Naive thymus-derived CD8-positive, alpha-beta T cell (primary cell): ENCODE measurements at regions not wholly inside any gene's neighbourhood (a gene's known extent, or its start where the extent isn't known, plus 50 kb on each side); places are given as distances from the start of the nearest gene placed in this dataset.
"Not testable (repeated sequence)": the region's sequence is repeated elsewhere in the genome, so short reads cannot be mapped to it uniquely, and the experiment has no call there.

Experiments used
- ATAC-seq, 2 donors: fragments of 150-1000 bp; cut with Tn5 transposase in 1 of 2; sonication (Bioruptor Pico), chemical (Tn5 transposase) in 1 of 2; 1 replicate in 1 of 2; 2 replicates in 1 of 2; pipeline ENCODE4 v1.10.0; 2021; ENCODE audit warnings: mild to moderate bottlenecking in 2 of 2, moderate library complexity in 2 of 2
- POLR2A ChIA-PET: fragments of 350-600 bp; sonication (Branson Sonifier 250); formaldehyde crosslinking; loops from one replicate; lab custom pipeline; 2021; ENCODE audit warnings: antibody characterized with exemption; lab: Charles Lee
- DNase-seq, 10 donors: peaks; one replicate each; pipeline versions ENCODE4 v3.0.0 to v3.0.0-alpha.2; 2020 to 2022
- H3K27ac Mint-ChIP-seq, 10 donors: one replicate each; pipeline ENCODE4 v1.8.0; 2020 to 2022; ENCODE audit warnings: mild to moderate bottlenecking in 10 of 10, mixed read lengths in 10 of 10, moderate library complexity in 4 of 10, inconsistent platforms in 1 of 10
- H3K27me3 Mint-ChIP-seq, 5 donors: one replicate each; pipeline ENCODE4 v1.8.0; 2021 to 2022; ENCODE audit warnings: mixed read lengths in 5 of 5
- H3K36me3 Mint-ChIP-seq, 3 donors: one replicate each; pipeline ENCODE4 v1.8.0; 2020 to 2022; ENCODE audit warnings: mixed read lengths in 3 of 3, mild to moderate bottlenecking in 2 of 3, inconsistent platforms in 1 of 3
- H3K4me1 Mint-ChIP-seq, 4 donors: one replicate each; pipeline ENCODE4 v1.8.0; 2021 to 2022; ENCODE audit warnings: mixed read lengths in 4 of 4
- H3K4me3 Mint-ChIP-seq, 10 donors: one replicate each; pipeline ENCODE4 v1.8.0; 2020 to 2022; ENCODE audit warnings: mild to moderate bottlenecking in 10 of 10, mixed read lengths in 10 of 10, moderate library complexity in 6 of 10, inconsistent platforms in 1 of 10
- H3K9me3 Mint-ChIP-seq, 9 donors: one replicate each; pipeline ENCODE4 v1.8.0; 2020 to 2022; ENCODE audit warnings: mixed read lengths in 9 of 9, mild to moderate bottlenecking in 3 of 9, inconsistent platforms in 1 of 9, moderate library complexity in 1 of 9

GRCh38 chr3:137820366-137820765, 56.3 kb downstream of the SOX14 start:
- H3K4me1 Mint-ChIP-seq, result no peaks in the 10 kb centered on the region
- no peak for DNase-seq

DNA sequence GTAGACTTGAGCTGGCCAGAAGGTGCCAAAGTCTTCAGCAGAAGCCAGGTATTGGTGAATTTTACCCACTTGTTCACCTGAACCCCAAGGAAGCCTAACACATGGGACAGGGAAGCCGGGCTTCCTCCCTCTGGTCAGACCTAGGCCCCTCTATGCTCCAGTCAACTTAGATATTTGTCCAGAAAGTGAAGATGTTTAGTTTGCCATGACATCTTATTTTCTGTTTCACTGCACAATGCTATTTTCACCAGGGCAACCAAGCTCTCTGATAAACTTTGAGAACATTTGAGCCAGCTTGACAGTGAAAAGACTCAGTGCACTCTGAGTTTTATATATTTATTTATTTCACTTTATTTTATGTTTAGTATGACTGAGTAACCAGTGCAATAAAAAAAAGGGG, 71.0 kb downstream of the SOX14 start:
- DNase-seq, result no peak
- H3K27me3 Mint-ChIP-seq, result peaks cover 0 to 23% (median 6%) of the 10 kb centered on the region in 5 donors
- no peaks in the 10 kb centered on the region for H3K36me3 Mint-ChIP-seq
- POLR2A ChIA-PET, result no interaction called here
- peaks cover 0 to 33% (median 4%) of the 10 kb centered on the region in 9 donors for H3K9me3 Mint-ChIP-seq
- no peak overlapping the region for H3K27ac Mint-ChIP-seq
- H3K4me1 Mint-ChIP-seq, result no peaks in the 10 kb centered on the region
- no peak for ATAC-seq
- H3K4me3 Mint-ChIP-seq, result no peak overlapping the region

More at GRCh38 chr3:137820366-137820765, 56.3 kb downstream of the SOX14 start:
- Mint-ChIP-seq H3K27me3 (peaks cover 4 to 12% (median 7%) of the 10 kb centered on the region in 5 donors), H3K36me3 (no peaks in the 10 kb centered on the region), H3K4me3 (no peak overlapping the region), H3K27ac (no peak overlapping the region), H3K9me3 (peaks cover 0 to 4% (median 0%) of the 10 kb centered on the region in 9 donors)
- ATAC-seq, result no peak
- POLR2A ChIA-PET, result no interaction called here

DNA sequence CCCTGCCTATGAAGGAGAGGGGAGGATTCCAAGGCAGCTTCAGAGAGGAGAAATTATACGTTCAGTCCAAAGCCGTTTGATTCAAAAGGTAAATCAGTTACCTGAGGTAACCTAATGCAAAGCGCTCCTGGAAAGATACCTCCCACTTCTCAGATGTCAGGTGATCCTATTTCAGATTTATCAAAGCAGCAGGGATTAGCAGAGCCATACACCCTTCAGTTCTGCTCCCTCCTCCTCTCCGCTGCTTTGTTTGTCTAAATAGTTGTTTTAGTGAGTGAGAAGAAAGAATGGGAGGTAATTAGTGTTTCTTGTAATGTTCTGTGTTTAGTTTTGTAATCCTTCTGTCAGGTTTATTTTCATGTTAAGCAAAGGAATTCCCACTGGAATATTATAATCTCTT, 81.1 kb downstream of the SOX14 start:
- Mint-ChIP-seq H3K36me3 (no peaks in the 10 kb centered on the region), H3K4me3 (no peak overlapping the region), H3K27ac (no peak overlapping the region), H3K9me3 (peaks cover 0 to 12% (median 0%) of the 10 kb centered on the region in 9 donors), H3K27me3 (peaks cover 7 to 28% (median 14%) of the 10 kb centered on the region in 5 donors), H3K4me1 (no peaks in the 10 kb centered on the region)
- POLR2A ChIA-PET, result no interaction called here
- DNase-seq (no peak), ATAC-seq (no peak)

DNA sequence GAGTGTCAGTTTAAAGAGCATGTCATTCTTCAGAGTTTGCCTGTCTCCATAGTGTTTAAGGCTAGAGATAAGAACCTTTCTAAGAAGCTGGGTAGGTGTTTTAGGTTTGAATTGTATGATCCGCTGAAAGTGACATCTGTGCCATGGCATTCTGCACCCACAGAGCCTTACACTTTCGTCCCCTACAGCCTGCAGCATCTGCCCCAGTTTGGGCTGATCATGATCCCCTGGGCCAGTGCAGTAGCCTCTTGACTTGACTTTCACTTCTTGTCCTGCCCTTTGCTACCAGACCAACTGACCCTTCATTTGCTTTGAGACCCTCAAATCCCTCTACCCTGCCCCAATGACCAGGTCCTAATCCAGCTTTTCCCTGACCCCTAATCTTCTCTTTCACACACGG, 81.6 kb downstream of the SOX14 start:
- H3K36me3 Mint-ChIP-seq, result no peaks in the 10 kb centered on the region
- H3K27ac Mint-ChIP-seq, result no peak overlapping the region
- H3K4me1 Mint-ChIP-seq, result no peaks in the 10 kb centered on the region
- ATAC-seq (no peak), DNase-seq (no peak)
- POLR2A ChIA-PET, result no interaction called here
- no peak overlapping the region for H3K4me3 Mint-ChIP-seq
- H3K27me3 Mint-ChIP-seq, result peaks cover 7 to 28% (median 14%) of the 10 kb centered on the region in 5 donors
- H3K9me3 Mint-ChIP-seq, result peaks cover 0 to 12% (median 0%) of the 10 kb centered on the region in 9 donors

DNA sequence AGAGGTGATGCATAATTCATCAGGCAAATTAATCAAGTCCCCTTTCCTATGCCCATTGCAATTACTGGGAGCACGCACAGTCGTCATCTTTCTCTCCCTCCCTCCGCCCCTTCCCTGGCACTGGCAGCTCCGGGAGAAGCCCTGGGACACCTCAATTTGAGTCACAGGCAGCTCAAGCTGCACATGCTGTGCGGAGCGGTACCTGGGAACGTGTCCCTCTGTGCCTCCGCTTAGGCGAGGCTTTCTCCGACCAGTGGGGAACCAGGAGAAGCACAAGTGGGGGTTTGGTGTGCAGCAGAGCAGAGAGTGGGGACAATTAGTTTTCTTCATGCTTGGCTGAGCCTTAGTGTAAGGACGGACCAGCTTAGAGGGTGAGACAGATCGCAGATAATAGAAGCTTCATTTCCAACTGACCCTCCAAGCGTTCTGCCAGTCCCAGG, 88.3 kb downstream of the SOX14 start:
- peaks cover 0 to 6% (median 0%) of the 10 kb centered on the region in 9 donors for H3K9me3 Mint-ChIP-seq
- no peak for ATAC-seq
- no peak for DNase-seq
- no peaks in the 10 kb centered on the region for H3K36me3 Mint-ChIP-seq
- POLR2A ChIA-PET, result no interaction called here
- H3K27ac Mint-ChIP-seq, result no peak overlapping the region
- H3K4me1 Mint-ChIP-seq, result no peaks in the 10 kb centered on the region
- no peak overlapping the region for H3K4me3 Mint-ChIP-seq
- peaks cover 2 to 29% (median 5%) of the 10 kb centered on the region in 5 donors for H3K27me3 Mint-ChIP-seq

- peak overlapping the region in 1 of 10 donors; percentile 30 for H3K27ac Mint-ChIP-seq
- no peak overlapping the region for H3K4me3 Mint-ChIP-seq
- peaks cover 0 to 6% (median 0%) of the 10 kb centered on the region in 9 donors for H3K9me3 Mint-ChIP-seq
- no peak for ATAC-seq
- DNase-seq, result no peak
- no peaks in the 10 kb centered on the region for H3K36me3 Mint-ChIP-seq
- POLR2A ChIA-PET, result no interaction called here
- peaks cover 0 to 19% (median 2%) of the 10 kb centered on the region in 5 donors for H3K27me3 Mint-ChIP-seq
- no peaks in the 10 kb centered on the region for H3K4me1 Mint-ChIP-seq
Measured at GRCh38 chr3:137854533-137855261, 90.6 kb downstream of the SOX14 start.

DNA sequence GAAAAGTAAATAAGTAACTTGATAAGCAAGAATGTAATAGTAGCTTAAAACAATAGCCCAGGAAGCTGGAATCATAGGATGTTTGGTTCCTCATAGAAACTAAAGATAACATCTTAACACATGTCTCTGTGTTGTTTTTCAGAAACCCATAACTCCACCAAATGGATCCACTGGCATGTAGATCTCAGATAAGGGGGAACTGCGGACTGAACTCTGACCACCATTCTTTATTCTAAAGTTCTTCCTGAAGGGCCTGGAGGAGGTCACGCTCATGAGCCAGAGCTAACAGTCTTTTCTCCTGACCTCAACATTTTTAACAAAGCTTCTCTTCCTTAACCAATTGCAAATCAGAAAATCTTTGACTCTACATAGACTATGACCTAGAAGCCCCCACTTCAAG, 101.9 kb downstream of the SOX14 start:
- Mint-ChIP-seq H3K27me3 (peaks cover 0 to 20% (median 4%) of the 10 kb centered on the region in 5 donors), H3K36me3 (peaks cover 0 to 22% (median 0%) of the 10 kb centered on the region in 3 donors), H3K4me3 (no peak overlapping the region), H3K4me1 (no peaks in the 10 kb centered on the region), H3K9me3 (peaks cover 0 to 30% (median 18%) of the 10 kb centered on the region in 9 donors), H3K27ac (no peak overlapping the region)
- no peak for DNase-seq
- ATAC-seq, result no peak
- POLR2A ChIA-PET, result no interaction called here

- ATAC-seq (no peak), DNase-seq (no peak)
- POLR2A ChIA-PET, result no interaction called here
- Mint-ChIP-seq H3K4me3 (no peak overlapping the region), H3K36me3 (peaks cover 0 to 29% (median 2%) of the 10 kb centered on the region in 3 donors), H3K9me3 (peaks cover 2 to 39% (median 27%) of the 10 kb centered on the region in 9 donors), H3K27me3 (peaks cover 0 to 20% (median 3%) of the 10 kb centered on the region in 5 donors), H3K27ac (no peak overlapping the region), H3K4me1 (no peaks in the 10 kb centered on the region)
Measured at GRCh38 chr3:137866933-137867332, 102.8 kb downstream of the SOX14 start.

GRCh38 chr3:137867611-137868010, 103.5 kb downstream of the SOX14 start:
- H3K4me1 Mint-ChIP-seq, result no peaks in the 10 kb centered on the region
- H3K27ac Mint-ChIP-seq, result no peak overlapping the region
- H3K9me3 Mint-ChIP-seq, result peaks cover 2 to 42% (median 32%) of the 10 kb centered on the region in 9 donors
- H3K27me3 Mint-ChIP-seq, result peaks cover 0 to 15% (median 2%) of the 10 kb centered on the region in 5 donors
- DNase-seq, result no peak
- peaks cover 0 to 29% (median 4%) of the 10 kb centered on the region in 3 donors for H3K36me3 Mint-ChIP-seq
- POLR2A ChIA-PET, result no interaction called here
- H3K4me3 Mint-ChIP-seq, result no peak overlapping the region
- ATAC-seq, result no peak

DNA sequence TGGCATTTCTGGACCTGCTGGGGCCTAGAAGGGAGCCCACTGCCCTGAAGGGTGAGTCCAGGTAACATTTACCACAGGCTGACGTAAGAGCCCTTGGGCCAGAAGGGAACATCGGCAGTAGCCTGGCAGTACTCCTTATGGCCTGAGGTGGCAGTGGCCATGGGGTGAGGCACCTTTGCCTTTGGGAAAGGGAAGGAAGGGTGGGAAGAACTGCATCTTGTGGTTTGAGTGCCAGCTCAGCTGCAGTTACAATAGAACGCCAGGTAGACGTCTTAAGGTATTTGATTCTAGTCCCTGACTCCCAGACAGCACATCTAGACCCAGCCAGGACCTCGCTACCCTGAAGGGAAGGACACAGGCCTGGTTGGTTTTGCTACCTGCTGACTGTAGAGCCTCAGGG, 104.9 kb downstream of the SOX14 start:
- no peak for DNase-seq
- Mint-ChIP-seq H3K4me1 (no peaks in the 10 kb centered on the region), H3K4me3 (no peak overlapping the region), H3K36me3 (peaks cover 0 to 29% (median 4%) of the 10 kb centered on the region in 3 donors), H3K9me3 (peaks cover 4 to 47% (median 33%) of the 10 kb centered on the region in 9 donors), H3K27ac (no peak overlapping the region), H3K27me3 (peaks cover 0 to 11% (median 0%) of the 10 kb centered on the region in 5 donors)
- POLR2A ChIA-PET, result no interaction called here
- no peak for ATAC-seq

GRCh38 chr3:137872589-137872988, 108.5 kb downstream of the SOX14 start:
- POLR2A ChIA-PET, ATAC-seq, H3K4me1 Mint-ChIP-seq, DNase-seq, H3K27me3 Mint-ChIP-seq, H3K4me3 Mint-ChIP-seq, H3K27ac Mint-ChIP-seq: not testable (repeated sequence)
- Mint-ChIP-seq H3K36me3 (peaks cover 0 to 25% (median 4%) of the 10 kb centered on the region in 3 donors), H3K9me3 (peaks cover 11 to 52% (median 42%) of the 10 kb centered on the region in 9 donors)

DNA sequence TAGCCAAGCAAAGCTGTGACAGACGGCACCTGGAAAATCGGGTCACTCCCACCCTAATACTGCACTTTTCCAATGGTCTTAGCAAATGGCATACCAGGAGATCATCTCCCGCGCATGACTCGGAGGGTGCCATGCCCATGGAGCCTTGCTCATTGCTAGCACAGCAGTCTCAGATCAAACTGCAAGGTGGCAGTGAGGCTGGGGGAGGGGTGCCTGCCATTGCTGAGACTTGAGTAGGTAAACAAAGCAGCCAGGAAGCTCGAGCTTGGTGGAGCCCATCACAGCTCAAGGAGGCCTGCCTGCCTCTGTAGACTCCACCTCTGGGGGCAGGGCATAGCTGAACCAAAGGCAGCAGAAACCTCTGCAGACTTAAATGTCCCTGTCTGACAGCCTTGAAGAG, 113.1 kb upstream of the CLDN18 start:
- Mint-ChIP-seq H3K9me3 (peaks cover 0 to 14% (median 8%) of the 10 kb centered on the region in 9 donors), H3K27me3 (peaks cover 12 to 32% (median 23%) of the 10 kb centered on the region in 5 donors), H3K27ac (peak overlapping the region in 1 of 10 donors; percentile 65)
- DNase-seq, H3K36me3 Mint-ChIP-seq, POLR2A ChIA-PET, H3K4me3 Mint-ChIP-seq, H3K4me1 Mint-ChIP-seq, ATAC-seq: not testable (repeated sequence)

GRCh38 chr3:137906985-137907649, 102.8 kb upstream of the CLDN18 start:
- Mint-ChIP-seq H3K4me1 (no peaks in the 10 kb centered on the region), H3K9me3 (peaks cover 0 to 15% (median 8%) of the 10 kb centered on the region in 9 donors), H3K36me3 (no peaks in the 10 kb centered on the region), H3K4me3 (no peak overlapping the region), H3K27me3 (peaks cover 0 to 5% (median 0%) of the 10 kb centered on the region in 5 donors), H3K27ac (no peak overlapping the region)
- POLR2A ChIA-PET, result no interaction called here
- ATAC-seq (no peak), DNase-seq (no peak)
